Activated naive CD4-positive, alpha-beta T cell treated with anti-CD3 and anti-CD28 coated beads, Interleukin-2, amount 50 U/mL, for 24 hours (primary cell): ENCODE measurements at regions not wholly inside any gene's neighbourhood (a gene's known extent, or its start where the extent isn't known, plus 50 kb on each side); places are given as distances from the start of the nearest gene placed in this dataset.

ENCODE experiments used
- H3K27ac Mint-ChIP-seq: one replicate; pipeline ENCODE4 v1.8.0; 2021; ENCODE audit warnings: mild to moderate bottlenecking, mixed read lengths
- H3K27me3 Mint-ChIP-seq: one replicate; pipeline ENCODE4 v1.8.0; 2021; ENCODE audit warnings: mixed read lengths
- H3K36me3 Mint-ChIP-seq: one replicate; pipeline ENCODE4 v1.8.0; 2021; ENCODE audit warnings: mixed read lengths
- H3K4me1 Mint-ChIP-seq: one replicate; pipeline ENCODE4 v1.8.0; 2021; ENCODE audit warnings: mixed read lengths
- H3K4me3 Mint-ChIP-seq: one replicate; pipeline ENCODE4 v1.8.0; 2021; ENCODE audit warnings: mild to moderate bottlenecking, mixed read lengths
- H3K9me3 Mint-ChIP-seq: one replicate; pipeline ENCODE4 v1.8.0; 2021; ENCODE audit warnings: mixed read lengths

GRCh38 chrX:39854772-39855747 lies 242.7 kb downstream of the BCOR start:
- Mint-ChIP-seq H3K4me1 (peaks cover 60% of the 10 kb centered on the region), H3K4me3 (peak overlapping the region; percentile 83), H3K27ac (peak overlapping the region; percentile 98), H3K36me3 (no peaks in the 10 kb centered on the region), H3K27me3 (no peaks in the 10 kb centered on the region), H3K9me3 (no peaks in the 10 kb centered on the region)

GRCh38 chrX:39855748-39856129 lies 242.0 kb downstream of the BCOR start:
- Mint-ChIP-seq H3K4me3 (peak overlapping the region; percentile 83), H3K36me3 (no peaks in the 10 kb centered on the region), H3K4me1 (peaks cover 64% of the 10 kb centered on the region), H3K27ac (peak overlapping the region; percentile 98), H3K27me3 (no peaks in the 10 kb centered on the region), H3K9me3 (no peaks in the 10 kb centered on the region)

GRCh38 chrX:39856472-39857121 lies 241.2 kb downstream of the BCOR start:
- Mint-ChIP-seq H3K9me3 (no peaks in the 10 kb centered on the region), H3K27me3 (no peaks in the 10 kb centered on the region), H3K27ac (peak overlapping the region; percentile 90), H3K36me3 (no peaks in the 10 kb centered on the region), H3K4me3 (peak overlapping the region; percentile 6), H3K4me1 (peaks cover 65% of the 10 kb centered on the region)

- no peaks in the 10 kb centered on the region for H3K36me3 Mint-ChIP-seq
- H3K9me3 Mint-ChIP-seq, result no peaks in the 10 kb centered on the region
- H3K27ac Mint-ChIP-seq, result no peak overlapping the region
- no peak overlapping the region for H3K4me3 Mint-ChIP-seq
- peaks cover 64% of the 10 kb centered on the region for H3K4me1 Mint-ChIP-seq
- no peaks in the 10 kb centered on the region for H3K27me3 Mint-ChIP-seq
These were observed 240.0 kb downstream of the BCOR start for GRCh38 chrX:39857780-39858179.

- H3K9me3 Mint-ChIP-seq, result no peaks in the 10 kb centered on the region
- peak overlapping the region; percentile 98 for H3K27ac Mint-ChIP-seq
- H3K4me1 Mint-ChIP-seq, result peaks cover 44% of the 10 kb centered on the region
These were observed 237.5 kb downstream of the BCOR start for GRCh38 chrX:39859991-39860861.

GRCh38 chrX:39862963-39863362 lies 234.8 kb downstream of the BCOR start:
- Mint-ChIP-seq H3K4me3 (no peak overlapping the region), H3K36me3 (no peaks in the 10 kb centered on the region), H3K27me3 (no peaks in the 10 kb centered on the region), H3K9me3 (no peaks in the 10 kb centered on the region), H3K27ac (no peak overlapping the region), H3K4me1 (peaks cover 23% of the 10 kb centered on the region)

More at GRCh38 chrX:39859991-39860861, 237.5 kb downstream of the BCOR start:
- Mint-ChIP-seq H3K4me3 (peak overlapping the region; percentile 70), H3K36me3 (no peaks in the 10 kb centered on the region), H3K27me3 (no peaks in the 10 kb centered on the region)

GRCh38 chrX:39866229-39866628 lies 231.5 kb downstream of the BCOR start:
- Mint-ChIP-seq H3K27me3 (no peaks in the 10 kb centered on the region), H3K4me1 (peaks cover 29% of the 10 kb centered on the region), H3K36me3 (peaks cover 2% of the 10 kb centered on the region), H3K9me3 (no peaks in the 10 kb centered on the region), H3K27ac (no peak overlapping the region), H3K4me3 (no peak overlapping the region)

DNA sequence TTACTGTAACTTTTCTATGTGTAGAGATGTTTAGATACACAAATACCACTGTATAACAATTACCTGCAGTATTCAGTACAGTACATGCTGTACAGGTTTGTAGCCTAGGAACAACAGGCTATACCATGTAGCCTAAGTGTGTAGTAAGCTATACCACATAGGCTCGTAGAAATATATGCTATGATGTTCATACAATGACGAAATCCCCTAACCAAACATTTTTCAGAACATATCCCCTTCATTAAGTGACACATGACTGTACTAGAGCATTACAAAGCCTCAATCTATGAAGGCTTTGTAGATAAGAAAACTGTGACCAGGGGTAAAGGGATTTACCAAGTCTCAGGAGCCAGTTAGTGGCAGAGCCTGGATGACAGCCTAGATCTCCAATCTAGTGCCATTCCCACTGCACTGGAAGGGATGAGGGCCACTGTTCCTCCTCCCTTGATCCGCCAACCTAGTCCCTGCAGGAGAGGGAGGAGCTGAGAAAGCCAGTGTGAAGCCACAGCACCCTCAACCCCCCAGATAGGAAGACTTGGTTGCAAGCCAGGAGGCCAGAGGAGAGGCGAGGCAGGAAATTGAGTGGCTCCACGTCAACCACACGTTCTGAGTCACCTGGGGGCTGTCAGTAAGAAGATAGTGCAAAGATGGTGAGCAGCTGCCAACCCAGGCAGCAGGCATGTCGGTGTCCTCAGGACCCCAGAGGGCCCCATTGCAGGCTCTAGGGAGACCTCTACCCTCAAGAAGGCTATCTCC lies 227.7 kb downstream of the BCOR start:
- H3K27ac Mint-ChIP-seq, result peak overlapping the region; percentile 94
- H3K9me3 Mint-ChIP-seq, result no peaks in the 10 kb centered on the region
- peak overlapping the region; percentile 71 for H3K4me3 Mint-ChIP-seq
- H3K36me3 Mint-ChIP-seq, result peaks cover 2% of the 10 kb centered on the region
- no peaks in the 10 kb centered on the region for H3K27me3 Mint-ChIP-seq
- H3K4me1 Mint-ChIP-seq, result peaks cover 31% of the 10 kb centered on the region

DNA sequence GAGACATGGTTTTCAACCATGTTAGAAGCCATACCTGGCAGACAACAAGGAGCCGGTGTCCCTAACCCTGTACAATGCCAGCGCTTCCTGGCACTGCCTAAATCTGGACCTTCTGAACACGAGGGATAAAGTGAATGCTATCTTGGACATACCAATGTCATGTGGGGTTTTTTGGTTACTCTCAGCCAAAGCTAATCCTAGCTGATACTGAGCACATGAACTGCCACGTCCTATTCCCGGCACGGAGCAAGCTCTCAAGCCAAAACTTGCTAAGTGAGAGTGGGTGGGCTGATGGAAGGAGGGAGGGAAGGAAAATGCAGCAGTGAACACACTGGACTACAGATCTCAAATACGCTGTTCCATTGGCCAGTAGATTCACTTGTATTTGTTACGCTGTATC lies 226.1 kb downstream of the BCOR start:
- no peak overlapping the region for H3K4me3 Mint-ChIP-seq
- H3K4me1 Mint-ChIP-seq, result peaks cover 32% of the 10 kb centered on the region
- H3K9me3 Mint-ChIP-seq, result no peaks in the 10 kb centered on the region
- H3K27ac Mint-ChIP-seq, result no peak overlapping the region
- no peaks in the 10 kb centered on the region for H3K27me3 Mint-ChIP-seq
- H3K36me3 Mint-ChIP-seq, result peaks cover 2% of the 10 kb centered on the region

- peak overlapping the region; percentile 55 for H3K27ac Mint-ChIP-seq
- H3K4me3 Mint-ChIP-seq, result no peak overlapping the region
- H3K27me3 Mint-ChIP-seq, result no peaks in the 10 kb centered on the region
- no peaks in the 10 kb centered on the region for H3K9me3 Mint-ChIP-seq
- H3K36me3 Mint-ChIP-seq, result peaks cover 2% of the 10 kb centered on the region
- peaks cover 36% of the 10 kb centered on the region for H3K4me1 Mint-ChIP-seq
These were observed 224.6 kb downstream of the BCOR start for GRCh38 chrX:39873117-39873516.

DNA sequence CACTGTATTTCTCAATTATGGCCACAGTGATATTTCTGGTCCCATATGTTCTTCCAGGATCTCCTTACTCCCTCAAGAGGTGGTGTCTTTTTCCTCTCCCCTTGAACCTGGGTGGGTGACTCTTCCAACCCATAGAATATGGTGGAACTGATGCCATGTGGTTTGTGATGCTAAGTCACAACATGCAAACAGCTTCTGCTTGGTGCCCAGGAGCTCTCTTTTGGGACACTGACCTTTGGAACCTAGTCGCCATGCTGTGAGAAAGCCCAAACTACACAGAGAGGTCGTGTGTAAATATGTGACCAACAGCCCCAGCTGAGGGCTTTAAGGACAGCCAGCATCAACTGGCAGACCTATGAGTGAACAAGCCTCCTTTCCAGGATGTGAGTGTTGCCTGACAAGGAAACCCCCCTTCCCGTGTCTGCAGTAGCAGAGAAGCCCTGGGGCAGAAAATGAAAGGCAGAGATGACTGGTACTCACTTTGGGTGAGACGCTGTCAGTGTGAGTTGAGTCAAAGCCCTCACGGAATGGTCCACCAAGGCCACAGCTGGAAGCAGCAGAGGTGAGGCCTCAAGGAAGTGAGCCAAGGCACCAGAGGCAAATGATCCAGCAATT lies 223.4 kb downstream of the BCOR start:
- Mint-ChIP-seq H3K27me3 (no peaks in the 10 kb centered on the region), H3K9me3 (no peaks in the 10 kb centered on the region), H3K27ac (peak overlapping the region; percentile 87), H3K4me1 (peaks cover 36% of the 10 kb centered on the region), H3K4me3 (no peak overlapping the region), H3K36me3 (peaks cover 2% of the 10 kb centered on the region)

- H3K27ac Mint-ChIP-seq, result peak overlapping the region; percentile 51
- H3K4me1 Mint-ChIP-seq, result peaks cover 22% of the 10 kb centered on the region
- H3K9me3 Mint-ChIP-seq, result no peaks in the 10 kb centered on the region
- no peaks in the 10 kb centered on the region for H3K27me3 Mint-ChIP-seq
- no peaks in the 10 kb centered on the region for H3K36me3 Mint-ChIP-seq
- H3K4me3 Mint-ChIP-seq, result no peak overlapping the region
These were observed 221.7 kb downstream of the BCOR start for GRCh38 chrX:39875834-39876628.

- Mint-ChIP-seq H3K4me1 (peaks cover 22% of the 10 kb centered on the region), H3K9me3 (no peaks in the 10 kb centered on the region), H3K27ac (no peak overlapping the region), H3K27me3 (no peaks in the 10 kb centered on the region), H3K4me3 (no peak overlapping the region), H3K36me3 (no peaks in the 10 kb centered on the region)
These were observed 219.9 kb downstream of the BCOR start for GRCh38 chrX:39877905-39878304.

DNA sequence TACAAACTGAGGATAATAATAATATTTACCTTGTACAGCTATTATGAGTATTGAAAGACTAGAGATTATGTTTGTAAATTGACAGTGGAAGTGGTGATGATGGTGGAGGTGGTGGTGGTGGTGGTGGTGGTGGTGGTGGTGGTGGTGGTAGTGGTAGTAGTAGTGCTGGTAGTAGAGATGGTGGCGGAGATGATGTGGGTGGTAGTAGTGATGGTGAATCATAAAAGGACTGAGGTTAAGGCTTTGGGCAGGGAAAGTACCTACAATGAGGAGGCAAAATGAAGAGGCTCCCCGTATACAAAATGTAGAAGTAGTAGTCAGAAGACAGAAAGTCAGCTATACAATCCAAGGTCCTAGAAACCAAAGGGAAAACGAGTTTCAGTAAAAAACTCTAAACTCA lies 214.1 kb downstream of the BCOR start:
- H3K4me1 Mint-ChIP-seq, result peaks cover 15% of the 10 kb centered on the region
- peaks cover 2% of the 10 kb centered on the region for H3K36me3 Mint-ChIP-seq
- H3K4me3 Mint-ChIP-seq, result peak overlapping the region; percentile 72
- H3K27me3 Mint-ChIP-seq, result no peaks in the 10 kb centered on the region
- peak overlapping the region; percentile 98 for H3K27ac Mint-ChIP-seq
- H3K9me3 Mint-ChIP-seq, result peaks cover 4% of the 10 kb centered on the region
